Endothelial cell (in vitro differentiated cells): ENCODE measurements at regions not wholly inside any gene's neighbourhood (a gene's known extent, or its start where the extent isn't known, plus 50 kb on each side); places are given as distances from the start of the nearest gene placed in this dataset.

ENCODE experiments used
- DNase-seq: peaks from one replicate; pipeline ENCODE4 v3.0.0; 2021; ENCODE audit warnings: low spot score
- H3K27ac Mint-ChIP-seq: one replicate; pipeline ENCODE4 v1.8.0; 2021; ENCODE audit warnings: mixed read lengths, inconsistent platforms; ENCODE audit not compliant: unreplicated experiment
- H3K27me3 Mint-ChIP-seq: one replicate; pipeline ENCODE4 v1.8.0; 2021; ENCODE audit warnings: mild to moderate bottlenecking, moderate library complexity, mixed read lengths, inconsistent platforms; ENCODE audit not compliant: unreplicated experiment
- H3K36me3 Mint-ChIP-seq: one replicate; pipeline ENCODE4 v1.8.0; 2021; ENCODE audit warnings: mild to moderate bottlenecking, low read depth, mixed read lengths, inconsistent platforms; ENCODE audit not compliant: unreplicated experiment
- H3K4me1 Mint-ChIP-seq: one replicate; pipeline ENCODE4 v1.8.0; 2021; ENCODE audit warnings: mild to moderate bottlenecking, mixed read lengths, inconsistent platforms; ENCODE audit not compliant: unreplicated experiment
- H3K4me3 Mint-ChIP-seq: one replicate; pipeline ENCODE4 v1.8.0; 2021; ENCODE audit warnings: mild to moderate bottlenecking, mixed read lengths, inconsistent platforms; ENCODE audit not compliant: unreplicated experiment
- H3K9me3 Mint-ChIP-seq: one replicate; pipeline ENCODE4 v1.8.0; 2021; ENCODE audit warnings: mixed read lengths, inconsistent platforms; ENCODE audit not compliant: unreplicated experiment
- TF ChIP-seq, protein P1 (sequence below): fragments of 200-600 bp; sonication (generic); IDR thresholded peaks from one replicate; pipeline ENCODE4 v1.5.0; 2021; ENCODE audit warnings: antibody characterized with exemption; ENCODE audit not compliant: unreplicated experiment

DNA sequence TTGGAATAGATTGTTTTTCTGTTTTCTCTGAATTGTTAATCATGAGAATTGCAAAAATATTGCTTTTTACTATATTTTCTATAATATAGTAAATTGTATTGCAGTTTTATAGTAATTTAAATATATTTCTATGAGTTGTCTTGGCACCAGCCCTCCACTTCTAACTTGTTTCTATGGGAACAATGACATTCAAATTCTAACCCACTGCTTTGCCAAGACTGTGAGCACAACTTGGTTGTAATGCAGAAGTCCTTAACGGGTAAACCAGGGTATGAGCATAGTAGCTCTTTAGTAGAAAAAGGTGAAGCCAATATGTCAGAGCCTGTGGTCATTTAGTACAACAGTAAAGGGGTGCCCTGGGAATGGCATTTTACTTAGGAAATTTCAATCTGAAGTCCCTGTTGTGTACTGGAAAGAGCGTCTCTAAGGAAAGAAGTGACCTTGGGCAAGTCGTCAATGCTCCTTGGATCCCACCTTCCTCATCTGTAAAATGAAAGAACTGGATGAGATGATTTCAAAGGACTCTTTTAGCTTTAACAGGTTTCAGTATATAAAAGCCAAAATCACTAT is 283.3 kb downstream of the ATP23 start:
- Mint-ChIP-seq H3K36me3 (no peaks in the 10 kb centered on the region), H3K27ac (no peak overlapping the region), H3K4me1 (no peaks in the 10 kb centered on the region), H3K9me3 (no peaks in the 10 kb centered on the region), H3K27me3 (no peaks in the 10 kb centered on the region), H3K4me3 (no peak overlapping the region)
- TF ChIP-seq, protein P1, sequence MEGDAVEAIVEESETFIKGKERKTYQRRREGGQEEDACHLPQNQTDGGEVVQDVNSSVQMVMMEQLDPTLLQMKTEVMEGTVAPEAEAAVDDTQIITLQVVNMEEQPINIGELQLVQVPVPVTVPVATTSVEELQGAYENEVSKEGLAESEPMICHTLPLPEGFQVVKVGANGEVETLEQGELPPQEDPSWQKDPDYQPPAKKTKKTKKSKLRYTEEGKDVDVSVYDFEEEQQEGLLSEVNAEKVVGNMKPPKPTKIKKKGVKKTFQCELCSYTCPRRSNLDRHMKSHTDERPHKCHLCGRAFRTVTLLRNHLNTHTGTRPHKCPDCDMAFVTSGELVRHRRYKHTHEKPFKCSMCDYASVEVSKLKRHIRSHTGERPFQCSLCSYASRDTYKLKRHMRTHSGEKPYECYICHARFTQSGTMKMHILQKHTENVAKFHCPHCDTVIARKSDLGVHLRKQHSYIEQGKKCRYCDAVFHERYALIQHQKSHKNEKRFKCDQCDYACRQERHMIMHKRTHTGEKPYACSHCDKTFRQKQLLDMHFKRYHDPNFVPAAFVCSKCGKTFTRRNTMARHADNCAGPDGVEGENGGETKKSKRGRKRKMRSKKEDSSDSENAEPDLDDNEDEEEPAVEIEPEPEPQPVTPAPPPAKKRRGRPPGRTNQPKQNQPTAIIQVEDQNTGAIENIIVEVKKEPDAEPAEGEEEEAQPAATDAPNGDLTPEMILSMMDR: no peak
- no peak for DNase-seq

DNA sequence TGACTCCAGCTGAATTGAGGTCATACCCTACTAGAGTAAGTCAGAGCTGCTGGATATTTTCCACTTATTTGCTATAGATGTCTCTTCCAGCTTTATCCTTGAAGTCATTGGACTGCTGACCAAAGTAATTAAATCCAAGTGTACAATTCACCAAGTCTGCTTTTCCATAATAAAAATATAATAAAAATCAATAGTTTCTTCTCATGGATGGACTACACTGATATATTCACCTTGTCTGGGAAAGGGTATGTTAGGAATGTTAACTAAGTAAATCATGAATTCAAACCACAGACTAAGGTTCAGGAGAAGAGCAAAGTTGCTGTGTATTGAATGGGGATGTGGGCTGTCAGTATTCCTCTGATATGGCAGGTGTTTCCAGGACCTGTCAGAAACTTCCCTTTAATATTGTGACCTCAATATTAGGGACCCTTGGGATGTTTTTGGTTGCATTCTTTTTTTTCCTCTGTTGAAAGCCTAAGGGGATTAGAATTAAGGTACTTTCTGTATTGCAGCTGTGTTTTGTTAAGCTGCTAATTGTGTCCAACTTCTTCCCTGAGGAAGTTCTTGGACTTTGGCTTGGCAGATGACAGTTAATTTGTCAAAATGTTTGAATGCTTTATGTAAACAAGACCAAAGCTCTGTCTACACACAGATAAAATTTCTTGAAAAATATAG is 284.0 kb downstream of the ATP23 start:
- no peak overlapping the region for H3K27ac Mint-ChIP-seq
- TF ChIP-seq, protein P1: no peak
- no peaks in the 10 kb centered on the region for H3K27me3 Mint-ChIP-seq
- no peaks in the 10 kb centered on the region for H3K9me3 Mint-ChIP-seq
- no peak overlapping the region for H3K4me3 Mint-ChIP-seq
- H3K4me1 Mint-ChIP-seq: no peaks in the 10 kb centered on the region
- DNase-seq: no peak
- no peaks in the 10 kb centered on the region for H3K36me3 Mint-ChIP-seq

GRCh38 chr12:58233886-58234285 is 292.5 kb downstream of the ATP23 start:
- Mint-ChIP-seq H3K27ac (no peak overlapping the region), H3K4me3 (no peak overlapping the region), H3K9me3 (no peaks in the 10 kb centered on the region), H3K36me3 (no peaks in the 10 kb centered on the region), H3K27me3 (no peaks in the 10 kb centered on the region), H3K4me1 (peaks cover 9% of the 10 kb centered on the region)
- DNase-seq: no peak
- TF ChIP-seq, protein P1: no peak

GRCh38 chr12:58238411-58238810 is 297.0 kb downstream of the ATP23 start:
- no peaks in the 10 kb centered on the region for H3K9me3 Mint-ChIP-seq
- TF ChIP-seq, protein P1: no peak

GRCh38 chr12:58241099-58241498 is 299.7 kb downstream of the ATP23 start:
- Mint-ChIP-seq H3K27me3 (no peaks in the 10 kb centered on the region), H3K4me3 (no peak overlapping the region), H3K27ac (no peak overlapping the region), H3K4me1 (peaks cover 7% of the 10 kb centered on the region), H3K9me3 (no peaks in the 10 kb centered on the region), H3K36me3 (no peaks in the 10 kb centered on the region)
- DNase-seq: no peak
- TF ChIP-seq, protein P1: no peak

More at GRCh38 chr12:58238411-58238810, 297.0 kb downstream of the ATP23 start:
- H3K27ac Mint-ChIP-seq: no peak overlapping the region
- H3K36me3 Mint-ChIP-seq: no peaks in the 10 kb centered on the region
- DNase-seq: no peak
- H3K27me3 Mint-ChIP-seq: no peaks in the 10 kb centered on the region
- H3K4me3 Mint-ChIP-seq: no peak overlapping the region
- H3K4me1 Mint-ChIP-seq: peaks cover 9% of the 10 kb centered on the region
